MM.1S (cell line): ENCODE measurements at regions not wholly inside any gene's neighbourhood (a gene's known extent, or its start where the extent isn't known, plus 50 kb on each side); places are given as distances from the start of the nearest gene placed in this dataset.

ENCODE experiments used
- CTCF ChIP-seq: fragments of 300-600 bp; sonication (generic); IDR thresholded peaks from 2 replicates; pipeline ENCODE4 v1.5.1; 2016; ENCODE audit warnings: antibody characterized with exemption, low read length, mixed read lengths
- EZH2phosphoT487 ChIP-seq: fragments of 300-600 bp; sonication (generic); IDR thresholded peaks from 2 replicates; pipeline ENCODE4 v1.6.1; 2018; ENCODE audit warnings: antibody characterized with exemption, low read length

DNA sequence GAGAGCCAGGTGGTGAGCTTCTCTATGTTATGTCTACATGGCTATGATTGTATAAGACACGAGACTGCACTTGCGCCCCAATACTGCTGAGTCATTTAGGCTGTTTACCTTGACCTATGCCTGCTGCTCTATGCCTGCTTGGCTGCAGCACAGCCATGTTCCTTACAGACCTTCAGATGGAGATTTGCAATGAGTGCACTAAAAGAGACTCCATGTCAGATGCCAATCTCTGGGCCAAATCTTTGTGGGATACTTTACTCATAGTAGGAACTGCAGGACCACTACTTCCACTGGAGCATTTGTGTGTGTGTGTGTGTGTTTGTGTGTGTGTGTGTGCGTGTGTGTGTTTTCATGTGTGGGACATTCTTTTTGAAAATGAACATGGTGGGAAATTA lies 50.0 kb upstream of the KMT2E start:
- TF ChIP-seq CTCF = no peak
- no peak for TF ChIP-seq EZH2phosphoT487
